GM23338 (cell line): ENCODE measurements at regions not wholly inside any gene's neighbourhood (a gene's known extent, or its start where the extent isn't known, plus 50 kb on each side); places are given as distances from the start of the nearest gene placed in this dataset.

Experiments
- ATAC-seq: fragments of 200-7000 bp; cut with Tn5 transposase; 3 replicates; pipeline ENCODE4 v1.9.1; 2020
- DNase-seq: peaks from one replicate; pipeline ENCODE4 v3.0.0-alpha.2; 2015; ENCODE audit warnings: low spot score
- H2AFZ ChIP-seq: fragments of 200-600 bp; sonication (generic); 2 replicates; pipeline ENCODE4 v1.8.0; 2016; ENCODE audit warnings: antibody characterized with exemption, mild to moderate bottlenecking, moderate library complexity
- H3F3A ChIP-seq: fragments of 200-600 bp; sonication (generic); replicated peaks from 2 replicates; pipeline ENCODE4 v1.8.0; 2017; ENCODE audit warnings: antibody characterized with exemption, mixed run types, low read depth
- H3K27ac ChIP-seq: fragments of 200-600 bp; sonication (generic); 2 replicates; pipeline ENCODE4 v1.6.1; 2016; ENCODE audit warnings: low read depth
- H3K27me3 ChIP-seq: fragments of 200-600 bp; sonication (generic); 2 replicates; pipeline ENCODE4 v1.8.0; 2016; ENCODE audit warnings: mild to moderate bottlenecking, mixed run types, moderate library complexity; ENCODE audit not compliant: insufficient read depth
- H3K36me3 ChIP-seq: fragments of 200-600 bp; sonication (generic); 2 replicates; pipeline ENCODE4 v1.8.0; 2016; ENCODE audit warnings: mild to moderate bottlenecking; ENCODE audit not compliant: insufficient read depth
- H3K4me1 ChIP-seq: fragments of 200-600 bp; sonication (generic); 2 replicates; pipeline ENCODE4 v1.8.0; 2016; ENCODE audit warnings: mild to moderate bottlenecking, moderate library complexity; ENCODE audit not compliant: insufficient read depth
- H3K4me2 ChIP-seq: fragments of 200-600 bp; sonication (generic); 2 replicates; pipeline ENCODE4 v1.7.1; 2017; ENCODE audit warnings: mixed run types
- H3K4me3 ChIP-seq: fragments of 200-600 bp; sonication (generic); 2 replicates; pipeline ENCODE4 v1.6.1; 2016; ENCODE audit warnings: mixed run types
- H3K79me2 ChIP-seq: fragments of 200-600 bp; sonication (generic); replicated peaks from 2 replicates; pipeline ENCODE4 v1.8.0; 2017; ENCODE audit warnings: mild to moderate bottlenecking; ENCODE audit not compliant: insufficient read depth
- H3K9me2 ChIP-seq: fragments of 200-600 bp; sonication (generic); 2 replicates; pipeline ENCODE4 v1.8.0; 2017; ENCODE audit not compliant: insufficient read depth
- H4K20me1 ChIP-seq: fragments of 200-600 bp; sonication (generic); replicated peaks from 2 replicates; pipeline ENCODE4 v1.8.0; 2017; ENCODE audit warnings: mild to moderate bottlenecking; ENCODE audit not compliant: insufficient read depth
- H3K27ac Mint-ChIP-seq: 2 replicates; pipeline ENCODE4 v1.8.0; 2020; ENCODE audit warnings: inconsistent platforms, mild to moderate bottlenecking, moderate library complexity, mixed read lengths
- H3K27me3 Mint-ChIP-seq: 3 replicates; pipeline ENCODE4 v1.8.0; 2022; ENCODE audit warnings: low read depth, mild to moderate bottlenecking, moderate library complexity, mixed read lengths, inconsistent platforms; ENCODE audit not compliant: insufficient read depth, poor library complexity
- H3K36me3 Mint-ChIP-seq: 3 replicates; pipeline ENCODE4 v1.8.0; 2021; ENCODE audit warnings: low read depth, mild to moderate bottlenecking, inconsistent platforms, moderate library complexity, mixed read lengths
- H3K4me1 Mint-ChIP-seq: 3 replicates; pipeline ENCODE4 v1.8.0; 2020; ENCODE audit warnings: mild to moderate bottlenecking, inconsistent platforms, mixed read lengths
- H3K4me3 Mint-ChIP-seq: 3 replicates; pipeline ENCODE4 v1.8.0; 2021; ENCODE audit warnings: moderate library complexity, mild to moderate bottlenecking, inconsistent platforms, mixed read lengths
- H3K9me3 Mint-ChIP-seq: 3 replicates; pipeline ENCODE4 v1.8.0; 2020; ENCODE audit warnings: moderate library complexity, mild to moderate bottlenecking, inconsistent platforms, mixed read lengths
- CREB1 ChIP-seq: fragments of 250-450 bp; sonication (Bioruptor Pico); IDR thresholded peaks from 2 replicates; pipeline ENCODE4 v1.5.0; 2020; ENCODE audit warnings: low read depth, mild to moderate bottlenecking, moderate library complexity
- CTCF ChIP-seq, 2 experiments: fragments of 200-600 bp in 1 of 2; sonication (generic) in 1 of 2; conservative IDR thresholded peaks; 2 replicates each; pipeline versions ENCODE4 v1.5.1 to v1.6.1; 2016 to 2017; ENCODE audit warnings: antibody characterized with exemption in 2 of 2, low read depth in 2 of 2, mild to moderate bottlenecking in 2 of 2, moderate library complexity in 1 of 2
- EZH2 ChIP-seq: fragments of 200-600 bp; sonication (generic); IDR thresholded peaks from one replicate; pipeline ENCODE4 v1.8.0; 2017; ENCODE audit warnings: antibody characterized with exemption, mild to moderate bottlenecking, low read depth; ENCODE audit not compliant: unreplicated experiment
- JUNB ChIP-seq: IDR thresholded peaks from one replicate; pipeline ENCODE4 v1.6.1; 2016; ENCODE audit warnings: antibody characterized with exemption; ENCODE audit not compliant: unreplicated experiment
- NANOG ChIP-seq: IDR thresholded peaks from 2 replicates; pipeline ENCODE4 v1.6.1; 2016; ENCODE audit warnings: antibody characterized with exemption, borderline replicate concordance
- REST ChIP-seq: IDR thresholded peaks from one replicate; pipeline ENCODE4 v1.6.1; 2018; ENCODE audit warnings: antibody characterized with exemption; ENCODE audit not compliant: unreplicated experiment
- STAT1 ChIP-seq: IDR thresholded peaks from one replicate; pipeline ENCODE4 v1.6.1; 2016; ENCODE audit warnings: antibody characterized with exemption; ENCODE audit not compliant: unreplicated experiment
- ZNF114 ChIP-seq: fragments of 250-450 bp; sonication (Bioruptor Pico); IDR thresholded peaks from 2 replicates; pipeline ENCODE4 v1.5.0; 2020; ENCODE audit warnings: mild to moderate bottlenecking, moderate library complexity
- ZNF331 ChIP-seq: fragments of 250-450 bp; sonication (Bioruptor Pico); IDR thresholded peaks from 2 replicates; pipeline ENCODE4 v1.5.0; 2020; ENCODE audit warnings: low read depth, mild to moderate bottlenecking, moderate library complexity

- H3K4me1 ChIP-seq, result no peaks in the 10 kb centered on the region
- no peak overlapping the region for H3K27ac Mint-ChIP-seq
- no peak for DNase-seq
- no peak overlapping the region for H3K4me3 Mint-ChIP-seq
- H3K36me3 ChIP-seq, result no peaks in the 10 kb centered on the region
- H3K27me3 ChIP-seq, result no peaks in the 10 kb centered on the region
- peaks cover 3% of the 10 kb centered on the region; the same call in 1 of the 3 replicates for H3K4me1 Mint-ChIP-seq
- no peaks in the 10 kb centered on the region for H3K9me2 ChIP-seq
- H3K79me2 ChIP-seq, result no peaks in the 10 kb centered on the region
- H3K36me3 Mint-ChIP-seq, result no peaks in the 10 kb centered on the region
- no peak for ATAC-seq
- no peaks in the 10 kb centered on the region for H3F3A ChIP-seq
- H2AFZ ChIP-seq, result no peak overlapping the region
- H4K20me1 ChIP-seq, result no peaks in the 10 kb centered on the region
- H3K9me3 Mint-ChIP-seq, result peaks cover 3% of the 10 kb centered on the region; the same call in 2 of the 3 replicates
- H3K27me3 Mint-ChIP-seq, result peaks cover 3% of the 10 kb centered on the region
- no peak overlapping the region for H3K4me2 ChIP-seq
- H3K27ac ChIP-seq, result no peak overlapping the region
- TF ChIP-seq ZNF331 (no peak), STAT1 (no peak), JUNB (no peak)
- no peak overlapping the region for H3K4me3 ChIP-seq
Measured at GRCh38 chr14:76576047-76576741, 185.1 kb upstream of the VASH1 start.

GRCh38 chr14:76577090-76577489 is 184.2 kb upstream of the VASH1 start:
- peaks cover 7% of the 10 kb centered on the region for H3K27me3 Mint-ChIP-seq
- H3K9me3 Mint-ChIP-seq, result peaks cover 3% of the 10 kb centered on the region; the same call in 2 of the 3 replicates
- Histone ChIP-seq H3K27me3 (no peaks in the 10 kb centered on the region), H2AFZ (no peak overlapping the region), H3K4me3 (no peak overlapping the region), H3K79me2 (no peaks in the 10 kb centered on the region), H3K4me2 (no peak overlapping the region), H3K36me3 (no peaks in the 10 kb centered on the region), H3K9me2 (no peaks in the 10 kb centered on the region), H3K4me1 (no peaks in the 10 kb centered on the region), H3F3A (no peaks in the 10 kb centered on the region), H3K27ac (no peak overlapping the region), H4K20me1 (no peaks in the 10 kb centered on the region)
- DNase-seq, result no peak
- no peaks in the 10 kb centered on the region for H3K36me3 Mint-ChIP-seq
- no peak for ATAC-seq
- H3K27ac Mint-ChIP-seq, result no peak overlapping the region
- H3K4me3 Mint-ChIP-seq, result no peak overlapping the region
- no peaks in the 10 kb centered on the region for H3K4me1 Mint-ChIP-seq
- TF ChIP-seq ZNF114 (CRISPR knock-in tag), result no peak
- no peak for TF ChIP-seq STAT1

- Histone ChIP-seq H3K4me1 (no peaks in the 10 kb centered on the region), H3K4me3 (no peak overlapping the region), H3K9me2 (no peaks in the 10 kb centered on the region), H3K27ac (no peak overlapping the region), H4K20me1 (no peaks in the 10 kb centered on the region), H3K27me3 (no peaks in the 10 kb centered on the region), H2AFZ (no peak overlapping the region), H3K79me2 (no peaks in the 10 kb centered on the region), H3K4me2 (no peak overlapping the region), H3F3A (no peaks in the 10 kb centered on the region), H3K36me3 (no peaks in the 10 kb centered on the region)
- no peak overlapping the region for H3K4me3 Mint-ChIP-seq
- ATAC-seq (no peak), DNase-seq (no peak)
- no peak overlapping the region for H3K27ac Mint-ChIP-seq
- H3K27me3 Mint-ChIP-seq, result peaks cover 7% of the 10 kb centered on the region
- peaks cover 3% of the 10 kb centered on the region; the same call in 2 of the 3 replicates for H3K9me3 Mint-ChIP-seq
- H3K4me1 Mint-ChIP-seq, result no peaks in the 10 kb centered on the region
- H3K36me3 Mint-ChIP-seq, result no peaks in the 10 kb centered on the region
- TF ChIP-seq CTCF (conservative IDR thresholded peaks at IDR 0.05; ENCODE audit: low read depth in 2 of 2), result no peak
- TF ChIP-seq ZNF331, result no peak
- TF ChIP-seq CREB1 (CRISPR knock-in tag), result no peak
- no peak for TF ChIP-seq ZNF114 (CRISPR knock-in tag)
- TF ChIP-seq STAT1, result no peak
- TF ChIP-seq EZH2, result no peak
- TF ChIP-seq JUNB, result no peak
- TF ChIP-seq NANOG, result no peak
- TF ChIP-seq REST, result no peak
Measured at GRCh38 chr14:76577837-76578236, 183.4 kb upstream of the VASH1 start.
